ENCODE measurements at regions not wholly inside any gene's neighbourhood (a gene's known extent, or its start where the extent isn't known, plus 50 kb on each side); places are given as distances from the start of the nearest gene placed in this dataset.

DNA sequence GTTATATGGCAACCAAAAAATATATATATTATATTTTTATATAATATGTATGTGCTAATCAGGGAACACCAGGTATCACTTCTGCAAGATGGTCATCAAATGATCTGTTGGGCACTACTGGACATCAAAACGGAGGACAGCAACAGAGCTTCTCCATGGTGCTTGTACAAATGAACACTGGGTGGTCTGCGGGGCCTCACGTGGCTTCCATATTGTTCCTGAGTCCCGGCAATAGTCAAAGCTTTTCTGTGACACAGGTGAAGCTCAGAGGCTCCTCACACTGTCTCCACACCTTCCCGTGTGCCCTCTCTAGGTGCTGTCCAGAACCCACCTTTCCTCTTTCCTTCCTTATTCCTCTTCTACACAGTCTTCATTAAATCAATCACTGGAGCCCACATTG is 149.9 kb upstream of the PIRT start:
- H3K4me1 ChIP-seq (ENCODE audit: insufficient read depth, low read length), result no peaks in the 10 kb centered on the region
- H3K36me3 ChIP-seq (ENCODE audit: insufficient read depth, low read length), result no peaks in the 10 kb centered on the region
- no peaks in the 10 kb centered on the region for H4K20me1 ChIP-seq (ENCODE audit: insufficient read depth, low read length)
- TF ChIP-seq, protein P1, sequence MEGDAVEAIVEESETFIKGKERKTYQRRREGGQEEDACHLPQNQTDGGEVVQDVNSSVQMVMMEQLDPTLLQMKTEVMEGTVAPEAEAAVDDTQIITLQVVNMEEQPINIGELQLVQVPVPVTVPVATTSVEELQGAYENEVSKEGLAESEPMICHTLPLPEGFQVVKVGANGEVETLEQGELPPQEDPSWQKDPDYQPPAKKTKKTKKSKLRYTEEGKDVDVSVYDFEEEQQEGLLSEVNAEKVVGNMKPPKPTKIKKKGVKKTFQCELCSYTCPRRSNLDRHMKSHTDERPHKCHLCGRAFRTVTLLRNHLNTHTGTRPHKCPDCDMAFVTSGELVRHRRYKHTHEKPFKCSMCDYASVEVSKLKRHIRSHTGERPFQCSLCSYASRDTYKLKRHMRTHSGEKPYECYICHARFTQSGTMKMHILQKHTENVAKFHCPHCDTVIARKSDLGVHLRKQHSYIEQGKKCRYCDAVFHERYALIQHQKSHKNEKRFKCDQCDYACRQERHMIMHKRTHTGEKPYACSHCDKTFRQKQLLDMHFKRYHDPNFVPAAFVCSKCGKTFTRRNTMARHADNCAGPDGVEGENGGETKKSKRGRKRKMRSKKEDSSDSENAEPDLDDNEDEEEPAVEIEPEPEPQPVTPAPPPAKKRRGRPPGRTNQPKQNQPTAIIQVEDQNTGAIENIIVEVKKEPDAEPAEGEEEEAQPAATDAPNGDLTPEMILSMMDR (IDR thresholded peaks at IDR 0.05; ENCODE audit: insufficient read depth, low read depth, low read length), result no peak
- TF ChIP-seq EZH2 (IDR thresholded peaks at IDR 0.05; ENCODE audit: insufficient read depth, low read length), result no peak
- no peaks in the 10 kb centered on the region for H3K27me3 ChIP-seq (ENCODE audit: insufficient read depth, low read length)
- no peak overlapping the region for H3K4me3 Mint-ChIP-seq (ENCODE audit: unreplicated experiment)
- peaks cover 12% of the 10 kb centered on the region for H3K9me3 ChIP-seq (ENCODE audit: insufficient read depth, low read depth, low read length)
- no peaks in the 10 kb centered on the region for H3K4me1 Mint-ChIP-seq (ENCODE audit: low read depth, unreplicated experiment)
- peaks cover 8% of the 10 kb centered on the region for H3K9me3 Mint-ChIP-seq (ENCODE audit: unreplicated experiment)
- no peak overlapping the region for H3K27ac ChIP-seq (ENCODE audit: low read depth, low read length)
- no peaks in the 10 kb centered on the region for H3K79me2 ChIP-seq (ENCODE audit: insufficient read depth, low read length)
- H3K36me3 Mint-ChIP-seq (ENCODE audit: low read depth, unreplicated experiment), result no peaks in the 10 kb centered on the region
- no peak overlapping the region for H3K4me3 ChIP-seq (ENCODE audit: insufficient read depth, low read depth, low read length)
- no peak overlapping the region for H3K4me2 ChIP-seq (ENCODE audit: low read length)
- H3K27me3 Mint-ChIP-seq (ENCODE audit: low read depth, unreplicated experiment), result no peaks in the 10 kb centered on the region
- DNase-seq (ENCODE audit: low read depth), result no peak
- H3K9ac ChIP-seq (ENCODE audit: low read length), result no peak overlapping the region
- no peak overlapping the region for H3K27ac Mint-ChIP-seq (ENCODE audit: unreplicated experiment)
- FAIRE-seq, result no peak
- H2AFZ ChIP-seq (ENCODE audit: low read depth, low read length), result no peak overlapping the region

GRCh38 chr17:10984220-10984619 is 146.3 kb upstream of the PIRT start:
- Mint-ChIP-seq H3K4me1 (ENCODE audit: low read depth, unreplicated experiment) (no peaks in the 10 kb centered on the region), H3K27me3 (ENCODE audit: low read depth, unreplicated experiment) (no peaks in the 10 kb centered on the region), H3K27ac (ENCODE audit: unreplicated experiment) (no peak overlapping the region), H3K9me3 (ENCODE audit: unreplicated experiment) (peaks cover 12% of the 10 kb centered on the region), H3K36me3 (ENCODE audit: low read depth, unreplicated experiment) (no peaks in the 10 kb centered on the region), H3K4me3 (ENCODE audit: unreplicated experiment) (no peak overlapping the region)
- Histone ChIP-seq H3K9ac (ENCODE audit: low read length) (no peak overlapping the region), H3K4me3 (ENCODE audit: insufficient read depth, low read depth, low read length) (no peak overlapping the region), H3K4me2 (ENCODE audit: low read length) (no peak overlapping the region), H3K36me3 (ENCODE audit: insufficient read depth, low read length) (no peaks in the 10 kb centered on the region), H3K9me3 (ENCODE audit: insufficient read depth, low read depth, low read length) (peaks cover 6% of the 10 kb centered on the region), H3K27me3 (ENCODE audit: insufficient read depth, low read length) (no peaks in the 10 kb centered on the region), H3K4me1 (ENCODE audit: insufficient read depth, low read length) (no peaks in the 10 kb centered on the region), H3K27ac (ENCODE audit: low read depth, low read length) (no peak overlapping the region), H3K79me2 (ENCODE audit: insufficient read depth, low read length) (no peaks in the 10 kb centered on the region), H4K20me1 (ENCODE audit: insufficient read depth, low read length) (no peaks in the 10 kb centered on the region), H2AFZ (ENCODE audit: low read depth, low read length) (no peak overlapping the region)
- DNase-seq (ENCODE audit: low read depth) (no peak), FAIRE-seq (no peak)
- no peak for TF ChIP-seq EZH2 (IDR thresholded peaks at IDR 0.05; ENCODE audit: insufficient read depth, low read length)
- TF ChIP-seq, protein P1 (IDR thresholded peaks at IDR 0.05; ENCODE audit: insufficient read depth, low read depth, low read length), result no peak

GRCh38 chr17:10976401-10976800 is 138.5 kb upstream of the PIRT start:
- H3K4me3 ChIP-seq (ENCODE audit: insufficient read depth, low read depth, low read length), result no peak overlapping the region
- Mint-ChIP-seq H3K27me3 (ENCODE audit: low read depth, unreplicated experiment) (no peaks in the 10 kb centered on the region), H3K27ac (ENCODE audit: unreplicated experiment) (no peak overlapping the region), H3K4me3 (ENCODE audit: unreplicated experiment) (no peak overlapping the region), H3K4me1 (ENCODE audit: low read depth, unreplicated experiment) (no peaks in the 10 kb centered on the region), H3K36me3 (ENCODE audit: low read depth, unreplicated experiment) (no peaks in the 10 kb centered on the region), H3K9me3 (ENCODE audit: unreplicated experiment) (peaks cover 8% of the 10 kb centered on the region)
- H3K4me2 ChIP-seq (ENCODE audit: low read length), result no peak overlapping the region
- FAIRE-seq (no peak), DNase-seq (ENCODE audit: low read depth) (no peak)
- no peaks in the 10 kb centered on the region for H3K9me3 ChIP-seq (ENCODE audit: insufficient read depth, low read depth, low read length)
- H3K4me1 ChIP-seq (ENCODE audit: insufficient read depth, low read length), result no peaks in the 10 kb centered on the region
- H3K27me3 ChIP-seq (ENCODE audit: insufficient read depth, low read length), result no peaks in the 10 kb centered on the region
- no peaks in the 10 kb centered on the region for H4K20me1 ChIP-seq (ENCODE audit: insufficient read depth, low read length)
- H2AFZ ChIP-seq (ENCODE audit: low read depth, low read length), result no peak overlapping the region
- H3K36me3 ChIP-seq (ENCODE audit: insufficient read depth, low read length), result no peaks in the 10 kb centered on the region
- H3K79me2 ChIP-seq (ENCODE audit: insufficient read depth, low read length), result no peaks in the 10 kb centered on the region
- H3K27ac ChIP-seq (ENCODE audit: low read depth, low read length), result no peak overlapping the region
- no peak for TF ChIP-seq EZH2 (IDR thresholded peaks at IDR 0.05; ENCODE audit: insufficient read depth, low read length)
- TF ChIP-seq, protein P1 (IDR thresholded peaks at IDR 0.05; ENCODE audit: insufficient read depth, low read depth, low read length), result no peak
- H3K9ac ChIP-seq (ENCODE audit: low read length), result no peak overlapping the region
